8988T (cell line): ENCODE measurements at regions not wholly inside any gene's neighbourhood (a gene's known extent, or its start where the extent isn't known, plus 50 kb on each side); places are given as distances from the start of the nearest gene placed in this dataset.
"Not testable (repeated sequence)": the region's sequence is repeated elsewhere in the genome, so short reads cannot be mapped to it uniquely, and the experiment has no call there.

Experiments
- DNase-seq: peaks from one replicate; pipeline ENCODE4 v3.0.0; 2011

GRCh38 chr6:150741633-150742200, 123.8 kb upstream of the MTHFD1L start:
- DNase-seq: no peak

- DNase-seq: no peak
These were observed 120.8 kb upstream of the MTHFD1L start for GRCh38 chr6:150744522-150745260.

GRCh38 chr6:150745896-150746295, 119.6 kb upstream of the MTHFD1L start:
- no peak for DNase-seq

- DNase-seq: no peak
These were observed 118.3 kb upstream of the MTHFD1L start for GRCh38 chr6:150747155-150747554.

DNA sequence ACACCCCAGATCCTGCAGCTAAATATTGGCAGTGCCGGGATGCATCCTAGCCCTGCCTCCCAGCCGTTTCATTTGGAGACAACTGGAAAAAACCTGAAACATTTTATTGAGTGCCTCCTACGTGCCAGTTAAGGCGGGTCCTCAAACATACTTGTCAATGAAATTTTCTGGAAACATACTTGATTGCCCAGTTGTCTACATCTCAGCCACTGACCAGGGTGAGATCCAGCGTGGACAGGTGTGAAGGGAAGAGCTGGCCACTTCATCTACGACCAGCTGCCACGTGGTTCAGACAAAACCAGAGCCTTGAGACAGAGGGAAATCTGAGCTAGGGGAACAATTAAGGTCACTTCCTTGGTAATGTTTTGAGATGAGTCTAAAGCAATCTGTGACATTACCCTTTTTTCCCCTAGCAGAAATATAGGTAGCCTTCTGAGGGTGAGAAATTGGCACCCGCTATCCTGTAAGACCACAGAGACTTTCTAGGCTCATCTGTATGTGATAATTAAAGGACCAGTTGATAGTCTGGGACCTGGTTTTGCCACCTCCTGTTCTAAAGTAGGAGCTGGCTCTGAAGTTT, 116.3 kb upstream of the MTHFD1L start:
- no peak for DNase-seq

GRCh38 chr6:150751296-150751695, 114.2 kb upstream of the MTHFD1L start:
- DNase-seq: no peak

- no peak for DNase-seq
These were observed 113.1 kb upstream of the MTHFD1L start for GRCh38 chr6:150752409-150752808.

GRCh38 chr6:150753371-150754064, 112.0 kb upstream of the MTHFD1L start:
- no peak for DNase-seq

DNA sequence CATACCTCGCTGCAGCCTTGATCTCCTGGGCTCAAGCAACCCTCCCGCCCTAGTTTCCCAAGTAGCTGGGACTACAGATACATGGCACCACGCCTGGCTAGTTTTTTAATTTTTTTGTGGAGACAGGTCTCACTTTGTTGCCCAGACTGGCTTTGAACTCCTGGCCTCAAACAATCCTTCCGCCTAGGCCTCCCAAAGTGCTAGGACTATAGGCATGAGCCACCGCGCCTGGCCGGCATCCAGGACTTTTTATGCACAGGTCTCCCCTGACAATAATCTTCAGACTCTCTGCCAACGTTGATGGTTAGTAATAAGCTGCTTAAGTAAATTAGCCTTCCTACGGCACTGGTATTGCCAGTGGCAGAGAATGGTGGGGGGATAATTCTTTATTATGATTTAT, 110.5 kb upstream of the MTHFD1L start:
- no peak for DNase-seq

DNA sequence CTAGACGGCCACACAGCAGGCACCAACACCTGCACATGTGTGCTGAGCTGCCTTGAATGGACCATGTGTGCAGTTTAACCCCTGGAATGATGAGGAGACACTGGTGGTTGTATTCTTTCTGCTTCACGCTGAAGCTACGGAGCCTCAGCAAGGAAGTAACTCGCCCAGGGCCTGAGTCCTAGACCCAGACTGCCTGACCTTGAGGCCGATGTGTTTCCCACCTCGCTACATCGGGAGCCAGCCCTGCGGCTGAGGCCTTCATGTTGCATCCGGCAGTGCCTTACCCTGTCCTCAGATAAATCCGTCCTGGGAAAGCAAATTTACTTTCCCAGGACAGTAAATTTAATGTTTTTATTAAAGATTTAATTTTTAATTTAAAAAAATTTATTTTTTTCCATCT, 110.0 kb upstream of the MTHFD1L start:
- no peak for DNase-seq

DNA sequence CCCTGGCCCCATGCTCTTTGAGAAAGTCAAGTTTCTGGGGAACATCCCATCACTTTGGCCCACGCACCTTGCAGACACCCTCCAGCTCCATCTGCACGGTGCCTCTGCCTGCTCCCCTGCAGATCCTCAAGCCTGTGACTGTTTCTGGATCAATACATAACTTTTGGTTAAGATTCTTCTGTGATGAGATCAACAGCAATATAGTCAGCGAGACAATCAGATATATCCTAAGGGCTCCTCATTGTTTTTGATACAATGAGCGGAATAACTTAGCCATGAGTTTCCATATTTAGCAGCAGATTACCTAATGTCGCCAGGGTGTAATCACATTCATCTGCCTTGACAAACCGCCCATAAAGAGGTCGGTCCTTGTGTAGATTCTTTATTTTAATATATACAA, 109.3 kb upstream of the MTHFD1L start:
- DNase-seq: no peak

DNA sequence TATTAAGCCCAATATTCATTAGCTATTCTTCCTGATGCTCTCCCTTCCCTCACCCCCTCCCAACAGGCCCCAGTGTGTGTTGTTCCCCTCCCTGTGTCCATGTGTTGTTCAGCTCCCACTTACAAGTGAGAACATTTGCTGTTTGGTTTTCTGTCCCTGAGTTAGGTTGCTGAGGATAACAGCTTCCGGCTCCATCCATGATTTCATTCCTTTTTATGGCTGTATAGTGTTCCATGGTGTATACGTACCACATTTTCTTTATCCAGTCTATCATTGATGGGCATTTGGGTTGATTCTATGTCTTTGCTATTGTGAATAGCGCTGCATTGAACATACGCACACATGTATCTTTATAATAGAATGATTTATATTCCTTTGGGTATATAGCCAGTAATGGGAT, 107.7 kb upstream of the MTHFD1L start:
- DNase-seq: not testable (repeated sequence)

- DNase-seq: no peak
These were observed 106.0 kb upstream of the MTHFD1L start for GRCh38 chr6:150759483-150759882.

DNA sequence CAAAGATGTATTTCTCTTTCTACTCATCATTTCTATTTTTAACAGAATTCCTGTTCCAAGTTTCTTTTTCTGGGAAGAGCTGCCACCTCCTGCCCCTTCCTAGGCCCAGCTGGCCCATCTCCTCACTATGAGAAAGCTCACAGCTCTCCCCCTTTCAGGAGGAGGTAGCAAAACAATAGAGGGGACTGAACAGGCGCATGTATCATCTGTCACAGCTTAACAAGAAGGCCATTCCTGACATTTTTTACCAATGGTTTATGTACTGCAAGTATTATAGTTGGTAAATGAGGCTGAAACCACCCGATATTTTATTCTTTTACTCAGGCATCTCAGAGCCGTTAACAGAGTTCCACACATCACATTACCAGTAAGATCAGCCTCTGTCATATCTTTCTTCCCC, 103.7 kb upstream of the MTHFD1L start:
- DNase-seq: no peak

GRCh38 chr6:150764334-150765066, 101.0 kb upstream of the MTHFD1L start:
- no peak for DNase-seq

- no peak for DNase-seq
These were observed 100.3 kb upstream of the MTHFD1L start for GRCh38 chr6:150765067-150765764.

- no peak for DNase-seq
These were observed 99.1 kb upstream of the MTHFD1L start for GRCh38 chr6:150766201-150766997.

DNA sequence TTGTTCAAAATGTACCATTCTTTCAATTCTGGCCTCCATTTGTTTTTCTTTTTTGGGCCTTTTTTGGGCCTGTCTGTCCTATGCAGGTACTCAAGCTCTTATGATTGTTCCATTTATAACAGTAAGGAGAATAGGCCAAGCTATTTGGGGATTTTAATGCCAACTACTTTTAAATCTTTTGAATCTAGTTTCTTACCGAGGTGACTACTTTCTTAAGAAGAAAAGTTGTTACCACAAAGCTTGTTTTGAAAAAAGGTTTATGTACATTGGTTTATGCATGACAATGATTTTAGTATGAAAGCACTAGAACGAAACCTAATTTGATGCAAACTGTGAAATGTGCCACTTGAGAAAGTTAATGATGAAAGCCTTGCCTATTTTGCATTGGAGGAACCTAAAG, 98.3 kb upstream of the MTHFD1L start:
- DNase-seq: no peak

DNA sequence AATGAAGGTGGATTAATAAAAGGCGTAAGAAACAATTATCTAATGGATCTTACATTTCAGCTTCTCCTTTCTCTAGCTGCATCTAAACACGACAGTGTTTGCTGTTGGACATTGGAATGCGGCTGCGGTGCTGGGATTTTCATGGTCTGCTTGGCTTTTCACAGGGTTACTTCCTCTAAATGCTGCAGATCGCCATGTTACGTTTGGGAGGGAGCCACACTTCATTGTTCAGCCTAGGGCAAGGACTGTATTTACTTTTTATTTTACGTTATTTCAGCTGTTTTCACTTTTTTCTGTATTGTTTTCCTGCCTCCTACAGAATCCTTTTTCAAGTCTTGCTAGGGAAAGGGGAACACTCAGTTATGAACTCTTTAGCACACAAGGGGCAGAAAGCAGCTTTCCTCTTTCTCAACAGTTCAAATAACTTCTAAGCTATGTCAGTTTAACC, 97.9 kb upstream of the MTHFD1L start:
- DNase-seq: no peak

GRCh38 chr6:150770637-150771036, 94.9 kb upstream of the MTHFD1L start:
- no peak for DNase-seq

- no peak for DNase-seq
These were observed 91.5 kb upstream of the MTHFD1L start for GRCh38 chr6:150773969-150774368.
